Hematopoietic multipotent progenitor cell (in vitro differentiated cells): ENCODE measurements at regions not wholly inside any gene's neighbourhood (a gene's known extent, or its start where the extent isn't known, plus 50 kb on each side); places are given as distances from the start of the nearest gene placed in this dataset.

Experiments used
- DNase-seq, 3 donors: peaks; one replicate each; pipeline ENCODE4 v3.0.0-alpha.2; 2011 to 2015; ENCODE audit warnings: low read depth in 2 of 3, low spot score in 2 of 3

DNA sequence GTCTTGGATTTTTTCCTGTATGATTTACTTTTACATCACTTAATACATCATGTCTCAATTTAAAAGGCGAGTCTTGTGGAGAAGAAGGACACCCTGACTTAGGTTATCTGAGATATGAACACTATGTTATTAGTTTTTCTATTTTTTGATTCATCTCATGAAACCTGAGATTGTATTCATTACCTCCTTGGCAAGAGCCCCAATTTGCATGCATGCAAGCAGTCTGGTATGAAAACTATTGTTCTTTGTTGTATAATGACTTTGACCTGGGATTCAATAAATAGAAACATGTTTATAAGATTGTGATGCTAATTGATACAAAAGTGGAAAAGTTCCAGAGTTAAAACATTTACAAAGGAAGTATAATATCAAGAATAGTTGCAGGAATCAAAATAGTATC is 576.1 kb downstream of the NOVA1 start:
- no peak for DNase-seq

GRCh38 chr14:26017270-26017669 is 580.6 kb downstream of the NOVA1 start:
- no peak for DNase-seq

DNA sequence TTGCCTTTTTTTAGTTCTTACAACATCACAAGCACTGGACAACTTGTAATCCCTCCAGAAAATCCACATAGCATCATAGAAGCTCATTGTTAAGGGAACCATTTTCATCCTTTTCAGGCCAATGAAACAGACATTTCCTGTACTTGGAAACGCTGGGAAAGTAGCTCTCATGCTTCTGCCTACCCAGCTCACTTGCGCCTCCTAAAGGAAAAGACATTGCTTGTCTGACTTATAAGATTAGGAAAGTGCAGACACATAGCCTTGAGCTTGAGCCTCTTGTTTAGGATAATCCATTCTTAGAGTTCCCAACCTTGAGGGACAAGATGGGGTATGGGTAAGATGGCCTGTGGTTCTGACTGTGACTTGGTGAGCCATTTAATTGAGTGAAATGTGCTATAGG is 589.5 kb downstream of the NOVA1 start:
- DNase-seq: no peak

- DNase-seq: no peak
These were observed 593.5 kb downstream of the NOVA1 start for GRCh38 chr14:26004342-26004741.

DNA sequence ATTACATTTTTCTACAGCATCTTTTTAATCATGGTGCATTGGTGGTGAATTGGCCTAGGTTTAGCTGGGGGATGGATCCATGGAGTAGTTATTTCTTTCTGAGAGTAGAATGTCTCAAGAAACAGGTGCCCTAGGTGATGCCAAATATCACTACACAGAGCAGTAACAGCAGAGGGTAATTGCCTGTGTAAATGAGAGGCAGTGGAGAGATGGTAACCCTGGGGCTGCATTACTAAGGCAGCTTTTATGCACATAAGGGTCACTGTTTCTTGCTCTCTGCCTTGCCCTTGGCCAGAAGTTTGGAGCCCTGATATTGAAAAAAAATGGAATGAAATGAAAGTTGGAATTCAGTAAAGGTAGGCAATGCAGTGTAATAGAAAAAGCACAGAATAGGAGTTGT is 604.0 kb downstream of the NOVA1 start:
- no peak for DNase-seq

DNA sequence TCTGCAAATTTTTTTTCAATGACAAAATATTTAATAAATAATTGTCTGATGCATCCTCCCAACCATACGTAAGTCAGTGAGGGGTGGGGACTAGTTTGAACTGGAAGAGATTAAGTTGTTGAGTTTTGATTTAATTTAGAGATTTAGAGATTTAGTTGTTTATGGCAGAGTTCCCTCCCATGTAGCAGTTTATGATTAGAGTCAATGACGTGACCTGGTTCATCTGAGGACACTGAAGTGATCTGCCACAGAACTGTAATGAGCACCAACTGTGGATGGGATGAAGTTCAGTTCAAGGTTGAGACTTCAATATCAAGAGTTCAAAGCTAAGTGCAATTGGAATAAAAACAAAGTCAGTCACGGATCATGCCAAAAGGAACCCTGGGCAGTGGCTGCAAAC is 609.3 kb downstream of the NOVA1 start:
- DNase-seq: no peak

GRCh38 chr14:25955772-25956171 is 642.1 kb downstream of the NOVA1 start:
- no peak for DNase-seq

DNA sequence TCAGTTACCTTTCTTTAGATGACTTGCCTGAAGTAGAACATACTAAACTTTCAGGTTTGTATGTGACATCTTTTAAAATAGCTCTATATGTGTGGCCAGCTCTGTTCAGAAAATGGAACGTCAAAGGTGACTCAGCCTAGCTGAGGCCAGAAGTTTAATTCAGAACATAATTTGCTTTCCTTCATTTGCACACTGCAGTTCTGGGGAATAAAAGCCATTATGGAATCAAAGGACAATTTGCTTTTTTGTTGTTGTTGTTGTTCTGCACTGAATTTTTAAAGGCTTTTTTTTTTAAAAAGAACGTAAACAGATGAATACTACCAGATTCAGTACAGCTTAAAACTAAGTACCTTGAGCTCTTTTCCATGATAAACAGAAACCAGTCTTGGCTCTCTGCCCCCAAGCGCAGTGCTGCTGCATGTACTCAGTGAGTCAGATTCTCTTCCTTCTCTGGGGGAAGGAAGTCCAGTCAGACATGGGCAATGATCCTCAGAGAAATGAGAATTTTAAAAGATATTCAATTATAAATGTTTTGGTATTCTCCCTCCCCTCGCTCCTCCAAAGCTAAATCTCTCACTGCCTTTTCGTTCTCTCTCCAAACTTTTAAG is 644.2 kb downstream of the NOVA1 start:
- no peak for DNase-seq

DNA sequence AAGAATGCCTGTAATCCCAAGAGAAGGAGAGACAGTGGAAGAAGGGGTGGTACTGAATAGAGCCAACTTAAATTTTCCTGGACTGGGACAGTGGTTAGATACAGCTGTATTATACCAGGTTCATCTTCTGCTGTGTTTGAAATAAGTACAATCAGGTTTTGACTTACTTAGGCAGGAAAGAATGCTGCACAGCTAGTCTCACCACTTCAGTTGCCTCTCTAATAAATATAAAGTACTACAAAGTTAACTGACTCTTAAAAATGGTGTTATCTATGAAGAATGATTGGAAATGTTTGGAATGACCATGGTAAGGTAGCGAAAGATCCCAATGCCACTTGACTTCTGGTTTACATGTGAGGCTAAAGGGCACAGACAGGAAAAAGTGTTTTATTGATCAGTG is 652.1 kb downstream of the NOVA1 start:
- no peak for DNase-seq

DNA sequence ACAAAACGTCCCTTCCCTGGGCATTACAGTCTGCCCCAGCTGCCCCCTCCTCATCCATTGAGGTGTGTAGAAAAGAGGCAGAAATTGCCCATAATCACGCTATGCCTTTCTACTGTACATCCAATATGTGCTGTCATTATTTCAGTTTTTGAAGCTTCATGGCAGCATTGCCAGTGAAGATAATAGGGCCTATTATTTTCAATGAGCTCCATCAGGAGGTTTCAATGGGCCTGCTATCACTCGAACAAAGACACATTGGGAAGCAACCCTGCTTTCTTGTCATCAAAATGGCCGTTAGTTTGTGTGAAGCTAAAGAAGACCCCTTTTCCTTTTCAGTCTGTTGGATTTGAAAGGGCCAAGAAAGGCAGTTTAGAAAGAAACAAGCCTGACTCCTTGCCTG is 653.8 kb downstream of the NOVA1 start:
- DNase-seq: no peak

DNA sequence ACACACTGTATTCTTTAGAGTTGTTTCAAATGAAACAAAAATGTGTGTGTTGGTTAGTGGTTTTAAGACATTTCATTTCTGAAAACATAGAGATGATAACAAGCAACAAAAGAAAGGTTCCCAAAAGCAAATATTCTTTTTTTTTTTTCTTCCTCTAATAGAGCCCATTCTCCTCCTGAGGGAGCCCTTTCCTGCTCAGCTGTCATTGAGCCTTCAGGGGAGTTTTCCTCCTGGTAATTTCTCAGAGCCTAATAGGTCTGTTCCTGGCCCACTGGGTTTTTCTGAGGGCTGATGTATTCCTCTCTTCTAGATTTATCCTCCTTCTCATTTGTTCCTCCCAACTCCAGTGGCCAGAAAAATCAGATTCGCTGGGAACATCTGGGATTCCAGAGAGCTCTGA is 654.5 kb downstream of the NOVA1 start:
- no peak for DNase-seq

DNA sequence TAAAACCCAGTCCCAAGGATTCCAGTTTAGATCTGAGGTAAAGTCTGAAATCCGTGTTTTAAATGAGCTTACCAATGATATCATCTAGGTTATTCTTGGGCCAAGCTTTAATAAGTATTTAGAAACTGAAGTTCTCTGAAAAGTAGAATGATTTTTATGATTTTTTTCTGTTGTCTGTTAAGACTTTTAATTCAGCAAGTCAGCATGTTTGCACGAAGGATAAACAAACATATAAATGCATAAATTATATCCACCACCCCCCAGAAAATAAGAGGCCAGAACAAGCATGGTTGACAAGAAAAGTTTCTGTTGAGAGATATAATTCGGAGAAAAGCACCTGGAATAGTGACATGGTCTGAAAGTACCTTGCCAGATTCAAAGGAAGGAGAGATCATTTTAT is 655.7 kb downstream of the NOVA1 start:
- DNase-seq: no peak

DNA sequence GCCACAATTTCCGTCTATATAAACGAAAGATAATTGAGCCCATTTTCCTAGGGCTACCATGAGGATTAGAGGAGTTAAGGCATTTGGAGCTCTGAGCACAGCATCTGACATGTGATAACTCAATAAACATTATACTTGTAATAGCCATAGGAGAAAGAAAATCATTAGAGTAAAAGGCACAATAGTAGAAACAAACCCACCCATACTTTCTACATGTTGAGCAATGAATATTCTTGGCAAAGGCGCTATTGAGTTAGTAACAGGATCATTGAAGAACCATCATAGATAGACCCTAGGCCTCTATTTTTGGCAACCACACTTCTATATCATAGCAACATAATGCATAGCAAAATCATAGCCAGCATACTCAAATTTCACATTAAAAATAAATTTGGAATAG is 664.1 kb downstream of the NOVA1 start:
- DNase-seq: no peak

GRCh38 chr14:25929881-25930615 is 667.8 kb downstream of the NOVA1 start:
- no peak for DNase-seq

DNA sequence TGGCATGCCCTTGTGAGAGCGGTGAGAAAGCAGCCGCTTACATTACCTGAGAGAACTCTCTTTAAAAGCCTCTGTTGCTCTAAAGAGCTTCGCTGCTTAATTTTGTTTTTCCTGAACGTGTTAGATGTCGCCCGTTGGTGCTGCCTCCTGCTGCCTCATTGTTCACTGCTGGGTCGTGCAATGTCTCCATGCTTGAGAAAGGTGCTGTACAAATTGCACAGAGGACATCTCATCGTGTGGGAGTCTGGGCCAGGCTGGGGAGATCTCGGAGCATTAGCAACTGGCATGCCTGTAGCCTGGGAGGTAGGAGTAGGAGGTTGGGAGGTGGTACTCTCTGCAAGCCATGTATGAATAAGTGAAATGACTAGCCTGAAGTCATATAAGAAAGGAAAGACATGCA is 686.0 kb downstream of the NOVA1 start:
- DNase-seq: no peak

- DNase-seq: no peak
These were observed 688.6 kb downstream of the NOVA1 start for GRCh38 chr14:25909045-25909747.

- no peak for DNase-seq
These were observed 689.4 kb downstream of the NOVA1 start for GRCh38 chr14:25908277-25909044.

DNA sequence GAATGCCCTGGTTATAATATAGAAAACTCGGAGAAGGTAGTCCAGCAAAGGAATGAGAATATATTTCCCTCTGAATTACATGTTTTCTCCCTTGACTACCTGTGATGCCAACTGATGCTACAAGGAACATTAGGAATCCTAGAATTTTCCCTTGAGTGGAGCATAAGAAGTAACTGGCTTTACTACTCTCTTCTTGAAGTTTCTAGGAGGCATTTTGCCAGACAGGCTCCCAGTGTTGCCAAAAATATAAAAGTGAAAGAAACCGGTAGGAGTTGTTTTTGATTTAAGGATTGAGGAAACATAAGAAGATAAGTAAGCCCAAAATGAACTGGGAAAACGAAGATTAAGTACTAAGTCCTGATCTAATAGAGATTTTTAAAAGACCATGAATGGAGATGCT is 693.4 kb downstream of the NOVA1 start:
- DNase-seq: no peak

- no peak for DNase-seq
These were observed 698.6 kb downstream of the NOVA1 start for GRCh38 chr14:25899197-25899596.

DNA sequence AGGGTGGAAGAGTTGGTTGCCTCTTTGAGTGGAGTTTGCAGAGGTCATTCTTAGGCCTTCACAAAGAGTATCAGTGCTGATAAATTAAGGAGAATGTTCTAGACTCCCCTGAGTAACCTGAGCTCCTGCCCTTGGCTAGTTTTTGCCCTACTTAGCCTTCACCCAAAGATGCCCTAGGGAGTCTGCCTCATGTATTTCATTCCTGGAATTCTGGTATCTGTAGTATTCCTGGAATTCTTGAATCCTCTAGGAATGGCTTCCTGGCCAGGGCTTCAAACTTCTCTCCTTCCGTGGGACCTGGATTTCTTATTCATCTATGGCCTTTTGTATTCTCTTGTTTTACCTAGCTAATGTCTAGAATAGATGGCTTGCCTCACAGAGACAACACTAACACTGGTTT is 701.1 kb downstream of the NOVA1 start:
- DNase-seq: no peak

GRCh38 chr14:25895740-25896139 is 702.1 kb downstream of the NOVA1 start:
- no peak for DNase-seq
